DOHH2 (cell line): ENCODE measurements at regions not wholly inside any gene's neighbourhood (a gene's known extent, or its start where the extent isn't known, plus 50 kb on each side); places are given as distances from the start of the nearest gene placed in this dataset.
"Not testable (repeated sequence)": the region's sequence is repeated elsewhere in the genome, so short reads cannot be mapped to it uniquely, and the experiment has no call there.

Source experiments
- CTCF ChIP-seq: fragments of 200-600 bp; sonication (generic); IDR thresholded peaks from one replicate; pipeline ENCODE4 v1.5.1; 2014; ENCODE audit warnings: antibody characterized with exemption, mild to moderate bottlenecking, low read depth, low read length; ENCODE audit not compliant: poor library complexity, severe bottlenecking
- EZH2phosphoT487 ChIP-seq: fragments of 200-600 bp; sonication (generic); IDR thresholded peaks from 2 replicates; pipeline ENCODE4 v1.6.1; 2017; ENCODE audit warnings: borderline replicate concordance, mild to moderate bottlenecking, antibody characterized with exemption, low read length, moderate library complexity, mixed read lengths

DNA sequence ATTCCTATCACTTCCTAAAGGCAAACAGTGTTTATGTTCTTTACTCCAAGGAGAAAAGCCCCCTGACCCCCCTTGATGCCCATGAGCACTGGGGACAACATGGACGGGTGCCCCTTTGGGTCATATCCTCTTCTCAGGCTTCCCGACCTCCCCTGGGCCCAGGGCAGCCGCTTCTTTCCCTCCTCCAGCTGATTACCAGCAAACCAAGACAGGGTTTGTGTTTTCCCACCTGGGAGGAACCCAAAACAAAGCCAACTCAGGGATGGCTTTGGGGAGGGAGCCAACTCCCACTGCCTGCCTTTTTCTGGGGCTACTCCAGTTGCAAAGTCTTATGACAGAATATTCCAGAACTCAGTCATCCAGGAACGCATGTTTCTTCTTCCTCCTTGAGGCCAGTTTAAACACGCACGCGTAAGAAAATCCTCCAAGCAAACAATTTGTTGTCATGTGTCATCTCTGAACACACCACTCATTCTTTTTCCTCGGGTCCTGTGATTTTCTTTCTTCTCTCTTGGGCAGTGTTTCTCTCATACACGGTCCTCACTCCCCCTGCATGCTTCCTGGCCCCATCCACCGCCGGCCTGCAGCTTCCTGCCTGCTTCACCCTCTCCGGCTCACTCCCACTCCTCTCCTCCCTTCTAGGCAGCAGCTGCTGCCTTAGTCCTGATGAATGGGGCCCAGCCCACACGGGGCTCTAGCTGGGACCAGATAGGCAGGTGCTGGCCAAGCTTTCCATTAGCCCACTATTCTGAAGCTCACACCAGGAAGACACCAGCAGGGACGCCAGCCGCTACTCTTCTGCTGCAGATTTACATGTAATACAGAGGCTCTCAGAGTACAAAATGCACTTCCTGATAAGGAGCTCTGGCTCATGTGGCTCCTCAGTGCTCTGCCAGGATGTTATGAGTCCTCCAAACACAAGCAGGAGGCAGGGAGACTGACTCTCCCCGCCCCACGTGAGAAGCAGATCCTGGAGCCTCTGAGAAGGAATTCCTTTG, 116.7 kb upstream of the VOPP1 start:
- not testable (repeated sequence) for TF ChIP-seq EZH2phosphoT487, CTCF
